Right atrium auricular region (tissue), 2 donors: ENCODE measurements at regions not wholly inside any gene's neighbourhood (a gene's known extent, or its start where the extent isn't known, plus 50 kb on each side); places are given as distances from the start of the nearest gene placed in this dataset.
A peak's percentile ranks its signal among the peaks of the same experiment; 100 is the strongest.

Source experiments
- DNase-seq: peaks from one replicate; pipeline ENCODE4 v3.0.0-alpha.2; 2019; ENCODE audit warnings: low spot score
- H3K27ac ChIP-seq, 2 donors: fragments of 200-600 bp; sonication (generic); 1 replicate in 1 of 2; 2 replicates in 1 of 2; pipeline ENCODE4 v1.5.1; 2016 to 2019
- H3K27me3 ChIP-seq, 2 donors: fragments of 200-600 bp; sonication (generic); one replicate each; pipeline versions ENCODE4 v1.5.1 to v1.6.0; 2017 to 2019
- H3K36me3 ChIP-seq: fragments of 200-600 bp; sonication (generic); one replicate; pipeline ENCODE4 v1.5.1; 2016
- H3K4me1 ChIP-seq, 2 donors: fragments of 200-600 bp; sonication (generic); one replicate each; pipeline versions ENCODE4 v1.5.1 to v1.6.0; 2017 to 2019
- H3K4me3 ChIP-seq, 2 donors: fragments of 200-600 bp; sonication (generic); 1 replicate in 1 of 2; 2 replicates in 1 of 2; pipeline ENCODE4 v1.5.1; 2017 to 2019; ENCODE audit warnings: mild to moderate bottlenecking in 1 of 2, moderate library complexity in 1 of 2
- H3K9me3 ChIP-seq, 2 donors: fragments of 200-600 bp; sonication (generic); one replicate each; pipeline ENCODE4 v1.5.1; 2019
- TF ChIP-seq, protein P1 (sequence below), 2 donors: fragments of 200-600 bp; sonication (generic); IDR thresholded peaks; one replicate each; pipeline ENCODE4 v1.5.1; 2019; ENCODE audit warnings: antibody characterized with exemption in 2 of 2

DNA sequence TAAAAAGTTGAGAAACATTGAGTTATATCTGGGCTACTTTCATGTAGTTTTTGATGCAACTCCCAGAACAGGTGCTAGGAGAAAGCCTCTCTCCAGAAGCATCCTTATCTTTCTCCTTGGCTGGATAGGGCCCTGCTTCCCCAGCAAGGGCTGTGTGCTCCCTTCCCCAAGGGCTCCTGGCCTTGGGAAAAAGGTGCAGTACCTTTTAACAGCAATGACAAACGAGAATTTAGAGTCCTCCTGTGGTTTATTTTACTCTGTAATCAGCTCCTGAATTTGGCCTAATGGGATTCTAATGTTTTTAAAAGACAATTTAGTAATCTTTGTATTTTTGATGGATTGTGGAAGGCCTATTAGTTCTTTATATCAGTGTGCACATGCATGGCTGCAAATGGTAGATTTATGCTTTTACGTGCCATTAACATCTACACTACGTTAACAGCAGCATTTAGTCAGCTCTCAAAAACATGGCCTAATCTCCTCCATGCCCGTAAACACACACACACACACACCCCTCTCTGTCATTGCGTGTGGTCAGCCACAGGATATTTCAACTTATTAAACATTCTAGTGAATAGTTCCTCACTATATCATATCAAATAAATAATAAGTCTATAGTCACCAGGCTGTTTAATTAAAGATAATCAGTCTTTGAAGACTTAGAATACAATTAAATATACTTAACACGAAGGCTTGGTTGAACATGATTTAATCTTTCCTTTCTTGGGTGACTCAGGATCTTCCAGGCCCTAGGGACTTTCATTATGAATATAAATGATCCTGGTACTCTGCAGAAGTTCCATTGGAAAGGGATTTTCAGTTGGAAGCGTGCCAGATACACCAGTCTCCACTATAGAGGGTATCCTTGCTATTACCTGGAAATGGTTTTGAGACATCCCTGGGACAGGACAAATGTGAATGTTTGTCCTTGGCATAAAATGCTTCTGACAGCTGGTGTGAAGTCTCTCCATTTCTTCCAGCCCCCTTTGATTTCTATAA is 181.4 kb upstream of the PWP1 start:
- Histone ChIP-seq H3K4me3 (no peak overlapping the region), H3K27me3 (no peaks in the 10 kb centered on the region), H3K36me3 (no peaks in the 10 kb centered on the region), H3K9me3 (no peaks in the 10 kb centered on the region), H3K4me1 (no peaks in the 10 kb centered on the region), H3K27ac (no peak overlapping the region)
- TF ChIP-seq, protein P1, sequence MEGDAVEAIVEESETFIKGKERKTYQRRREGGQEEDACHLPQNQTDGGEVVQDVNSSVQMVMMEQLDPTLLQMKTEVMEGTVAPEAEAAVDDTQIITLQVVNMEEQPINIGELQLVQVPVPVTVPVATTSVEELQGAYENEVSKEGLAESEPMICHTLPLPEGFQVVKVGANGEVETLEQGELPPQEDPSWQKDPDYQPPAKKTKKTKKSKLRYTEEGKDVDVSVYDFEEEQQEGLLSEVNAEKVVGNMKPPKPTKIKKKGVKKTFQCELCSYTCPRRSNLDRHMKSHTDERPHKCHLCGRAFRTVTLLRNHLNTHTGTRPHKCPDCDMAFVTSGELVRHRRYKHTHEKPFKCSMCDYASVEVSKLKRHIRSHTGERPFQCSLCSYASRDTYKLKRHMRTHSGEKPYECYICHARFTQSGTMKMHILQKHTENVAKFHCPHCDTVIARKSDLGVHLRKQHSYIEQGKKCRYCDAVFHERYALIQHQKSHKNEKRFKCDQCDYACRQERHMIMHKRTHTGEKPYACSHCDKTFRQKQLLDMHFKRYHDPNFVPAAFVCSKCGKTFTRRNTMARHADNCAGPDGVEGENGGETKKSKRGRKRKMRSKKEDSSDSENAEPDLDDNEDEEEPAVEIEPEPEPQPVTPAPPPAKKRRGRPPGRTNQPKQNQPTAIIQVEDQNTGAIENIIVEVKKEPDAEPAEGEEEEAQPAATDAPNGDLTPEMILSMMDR (IDR thresholded peaks at IDR 0.05): no peak
- DNase-seq: no peak

DNA sequence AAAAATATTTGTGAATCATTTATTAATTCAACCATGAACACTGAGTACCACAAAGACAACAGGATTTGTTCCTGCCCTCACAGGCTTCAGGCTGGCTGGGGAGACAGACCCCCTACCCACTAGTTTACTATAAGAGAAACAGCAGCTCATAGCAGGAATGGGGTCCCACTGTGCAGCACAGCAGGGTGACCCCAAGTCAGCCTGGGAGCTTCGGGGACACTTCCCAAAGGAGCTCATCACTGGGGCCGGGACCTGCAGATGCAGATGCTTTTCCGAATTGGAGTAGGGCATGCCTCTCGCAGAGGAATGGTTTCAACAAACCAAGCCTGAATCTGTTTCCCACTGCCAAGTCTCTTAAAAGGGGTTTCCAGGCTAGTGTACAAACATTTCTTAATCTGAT is 176.2 kb upstream of the PWP1 start:
- DNase-seq: no peak
- Histone ChIP-seq H3K27ac (no peak overlapping the region), H3K27me3 (no peaks in the 10 kb centered on the region), H3K4me1 (peaks cover 0 to 7% of the 10 kb centered on the region in 2 donors), H3K4me3 (no peak overlapping the region), H3K36me3 (no peaks in the 10 kb centered on the region), H3K9me3 (no peaks in the 10 kb centered on the region)
- TF ChIP-seq, protein P1 (IDR thresholded peaks at IDR 0.05): no peak

DNA sequence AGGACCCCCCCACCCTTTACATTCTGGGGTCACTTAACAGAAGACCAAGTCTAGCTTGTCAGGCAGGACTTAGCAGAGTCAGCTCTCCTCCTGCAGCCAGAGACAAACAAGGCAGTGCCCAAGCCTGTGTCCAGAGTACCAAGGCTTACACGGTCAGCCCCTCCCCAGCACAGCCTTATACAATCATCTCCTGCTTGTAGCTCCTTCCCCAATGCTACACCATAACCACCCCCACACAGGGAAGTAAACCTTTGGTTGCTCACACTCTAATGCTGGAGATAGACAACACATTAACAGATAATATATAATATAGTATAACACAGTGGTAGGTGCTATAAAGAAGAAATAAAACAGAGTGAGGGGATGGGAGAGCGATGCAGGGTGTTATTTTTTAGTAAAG is 175.4 kb upstream of the PWP1 start:
- Histone ChIP-seq H3K27ac (no peak overlapping the region), H3K9me3 (no peaks in the 10 kb centered on the region), H3K36me3 (no peaks in the 10 kb centered on the region), H3K27me3 (no peaks in the 10 kb centered on the region), H3K4me3 (no peak overlapping the region), H3K4me1 (peaks cover 0 to 7% of the 10 kb centered on the region in 2 donors)
- no peak for DNase-seq
- TF ChIP-seq, protein P1 (IDR thresholded peaks at IDR 0.05): no peak

DNA sequence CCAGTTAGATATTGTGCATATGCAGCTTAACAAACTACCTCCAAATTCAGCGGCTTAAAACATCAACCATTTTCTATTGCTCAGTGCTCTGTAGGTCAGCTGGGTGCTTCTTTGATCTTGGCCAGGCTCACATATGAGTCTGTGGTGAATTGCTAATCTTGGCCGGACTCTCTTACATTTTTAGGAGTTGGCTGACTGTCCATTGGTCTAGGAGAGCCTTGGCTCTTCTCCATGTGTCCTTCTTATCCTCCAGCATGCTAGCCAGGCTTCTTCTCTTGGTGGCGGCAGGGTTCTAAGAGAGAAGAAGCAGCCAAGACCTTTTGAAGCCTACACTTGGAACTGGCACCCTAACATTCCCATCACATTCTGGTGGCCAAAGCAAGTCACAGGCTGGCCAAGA is 174.3 kb upstream of the PWP1 start:
- H3K4me1 ChIP-seq: peaks cover 0 to 7% of the 10 kb centered on the region in 2 donors
- TF ChIP-seq, protein P1 (IDR thresholded peaks at IDR 0.05): no peak

DNA sequence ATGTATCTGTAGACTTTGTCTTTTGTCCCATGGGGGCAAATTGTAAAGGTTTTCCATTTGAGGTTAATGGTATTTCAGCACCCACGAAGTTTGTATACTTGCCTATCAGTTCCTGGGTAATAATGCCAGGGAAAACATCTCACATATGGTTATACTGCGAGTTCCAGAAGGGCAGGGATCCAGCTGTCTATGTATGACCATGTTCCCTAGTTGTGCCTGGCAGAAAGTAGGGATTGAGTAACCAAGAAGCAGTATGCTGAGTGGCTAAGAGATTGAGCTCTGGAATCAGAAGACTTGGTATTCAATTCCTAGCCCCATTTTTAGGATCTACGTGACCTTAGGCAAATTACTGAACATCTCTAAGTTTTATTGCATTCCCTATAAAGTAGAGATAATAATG is 173.2 kb upstream of the PWP1 start:
- no peaks in the 10 kb centered on the region for H3K9me3 ChIP-seq
- no peak overlapping the region for H3K27ac ChIP-seq
- H3K27me3 ChIP-seq: no peaks in the 10 kb centered on the region
- no peak for DNase-seq
- no peaks in the 10 kb centered on the region for H3K36me3 ChIP-seq
- TF ChIP-seq, protein P1 (IDR thresholded peaks at IDR 0.05): no peak
- H3K4me1 ChIP-seq: peaks cover 0 to 7% of the 10 kb centered on the region in 2 donors
- no peak overlapping the region for H3K4me3 ChIP-seq

More for the DNA sequence above, 174.3 kb upstream of the PWP1 start:
- DNase-seq: no peak
- H3K27ac ChIP-seq: peak overlapping the region in 1 of 2 donors; percentile 16
- no peak overlapping the region for H3K4me3 ChIP-seq
- H3K9me3 ChIP-seq: no peaks in the 10 kb centered on the region
- H3K27me3 ChIP-seq: no peaks in the 10 kb centered on the region
- no peaks in the 10 kb centered on the region for H3K36me3 ChIP-seq
